ENCODE measurements at regions not wholly inside any gene's neighbourhood (a gene's known extent, or its start where the extent isn't known, plus 50 kb on each side); places are given as distances from the start of the nearest gene placed in this dataset.

DNA sequence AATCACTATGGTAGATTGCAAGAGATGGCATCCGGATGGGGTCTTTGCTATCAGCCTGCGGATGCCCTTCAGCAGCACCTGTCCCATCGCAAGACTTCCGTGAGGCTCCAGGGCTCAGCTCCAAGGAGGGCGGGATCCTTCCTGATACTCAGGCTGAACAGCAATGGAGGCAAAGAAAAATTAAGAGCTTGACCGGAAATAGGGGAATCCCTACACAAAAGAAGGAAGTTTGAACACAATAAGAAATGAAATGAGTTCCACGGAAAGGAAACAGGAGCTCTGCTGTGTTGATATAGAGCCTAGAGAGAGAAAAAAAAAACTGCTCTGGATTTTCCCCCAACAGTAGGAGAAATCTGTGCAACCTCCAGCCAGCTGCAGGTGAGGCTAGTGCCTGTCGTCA lies 91.9 kb downstream of the ARL4C start:
- TF ChIP-seq POLR2AphosphoS5 (IDR thresholded peaks at IDR 0.05) (no peak), CTCF (IDR thresholded peaks at IDR 0.05; ENCODE audit: poor library complexity, severe bottlenecking) (no peak), EZH2 (IDR thresholded peaks at IDR 0.05; ENCODE audit: borderline replicate concordance, insufficient read depth, low read length, poor library complexity, severe bottlenecking) (no peak), TAF1 (IDR thresholded peaks at IDR 0.05; ENCODE audit: low read depth) (no peak), RAD21 (conservative IDR thresholded peaks at IDR 0.05) (no peak), MXI1 (conservative IDR thresholded peaks at IDR 0.05; ENCODE audit: poor library complexity, severe bottlenecking) (no peak), EP300 (conservative IDR thresholded peaks at IDR 0.05; ENCODE audit: poor library complexity, severe bottlenecking) (no peak), SMC3 (conservative IDR thresholded peaks at IDR 0.05; ENCODE audit: poor library complexity) (no peak)
- TF ChIP-seq, protein P1, sequence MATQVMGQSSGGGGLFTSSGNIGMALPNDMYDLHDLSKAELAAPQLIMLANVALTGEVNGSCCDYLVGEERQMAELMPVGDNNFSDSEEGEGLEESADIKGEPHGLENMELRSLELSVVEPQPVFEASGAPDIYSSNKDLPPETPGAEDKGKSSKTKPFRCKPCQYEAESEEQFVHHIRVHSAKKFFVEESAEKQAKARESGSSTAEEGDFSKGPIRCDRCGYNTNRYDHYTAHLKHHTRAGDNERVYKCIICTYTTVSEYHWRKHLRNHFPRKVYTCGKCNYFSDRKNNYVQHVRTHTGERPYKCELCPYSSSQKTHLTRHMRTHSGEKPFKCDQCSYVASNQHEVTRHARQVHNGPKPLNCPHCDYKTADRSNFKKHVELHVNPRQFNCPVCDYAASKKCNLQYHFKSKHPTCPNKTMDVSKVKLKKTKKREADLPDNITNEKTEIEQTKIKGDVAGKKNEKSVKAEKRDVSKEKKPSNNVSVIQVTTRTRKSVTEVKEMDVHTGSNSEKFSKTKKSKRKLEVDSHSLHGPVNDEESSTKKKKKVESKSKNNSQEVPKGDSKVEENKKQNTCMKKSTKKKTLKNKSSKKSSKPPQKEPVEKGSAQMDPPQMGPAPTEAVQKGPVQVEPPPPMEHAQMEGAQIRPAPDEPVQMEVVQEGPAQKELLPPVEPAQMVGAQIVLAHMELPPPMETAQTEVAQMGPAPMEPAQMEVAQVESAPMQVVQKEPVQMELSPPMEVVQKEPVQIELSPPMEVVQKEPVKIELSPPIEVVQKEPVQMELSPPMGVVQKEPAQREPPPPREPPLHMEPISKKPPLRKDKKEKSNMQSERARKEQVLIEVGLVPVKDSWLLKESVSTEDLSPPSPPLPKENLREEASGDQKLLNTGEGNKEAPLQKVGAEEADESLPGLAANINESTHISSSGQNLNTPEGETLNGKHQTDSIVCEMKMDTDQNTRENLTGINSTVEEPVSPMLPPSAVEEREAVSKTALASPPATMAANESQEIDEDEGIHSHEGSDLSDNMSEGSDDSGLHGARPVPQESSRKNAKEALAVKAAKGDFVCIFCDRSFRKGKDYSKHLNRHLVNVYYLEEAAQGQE (IDR thresholded peaks at IDR 0.05; ENCODE audit: borderline replicate concordance), result no peak
- H3K79me2 ChIP-seq (replicated peaks; ENCODE audit: insufficient read depth, low read length), result no peaks in the 10 kb centered on the region
- no peaks in the 10 kb centered on the region for H3K36me3 ChIP-seq (ENCODE audit: insufficient read depth, low read length)
- H3K27ac ChIP-seq (ENCODE audit: low read length), result no peak overlapping the region
- H3K9me3 ChIP-seq (ENCODE audit: low read length), result no peaks in the 10 kb centered on the region
- H3K9me2 ChIP-seq (ENCODE audit: insufficient read depth, low read length), result no peaks in the 10 kb centered on the region
- no peaks in the 10 kb centered on the region for H4K20me1 ChIP-seq (ENCODE audit: insufficient read depth)
- H3K4me3 ChIP-seq (ENCODE audit: low read length), result no peak overlapping the region
- no peak overlapping the region for H3K9ac ChIP-seq (ENCODE audit: low read length)
- no peak overlapping the region for H3K4me2 ChIP-seq (ENCODE audit: low read length)
- H3K27me3 ChIP-seq (ENCODE audit: insufficient read depth, low read depth, low read length), result no peaks in the 10 kb centered on the region
- no peak overlapping the region for H2AFZ ChIP-seq (ENCODE audit: low read depth, low read length)
- H3F3A ChIP-seq (ENCODE audit: insufficient read depth, low read length, poor library complexity, severe bottlenecking), result no peaks in the 10 kb centered on the region

GRCh38 chr2:234403751-234404150 lies 93.1 kb downstream of the ARL4C start:
- H3F3A ChIP-seq (ENCODE audit: insufficient read depth, low read length, poor library complexity, severe bottlenecking), result no peaks in the 10 kb centered on the region
- no peaks in the 10 kb centered on the region for H4K20me1 ChIP-seq (ENCODE audit: insufficient read depth)

More at GRCh38 chr2:234403751-234404150, 93.1 kb downstream of the ARL4C start:
- no peak overlapping the region for H3K4me3 ChIP-seq (ENCODE audit: low read length)
- no peak overlapping the region for H3K9ac ChIP-seq (ENCODE audit: low read length)
- no peak overlapping the region for H3K4me2 ChIP-seq (ENCODE audit: low read length)
- no peak overlapping the region for H3K27ac ChIP-seq (ENCODE audit: low read length)
- H2AFZ ChIP-seq (ENCODE audit: low read depth, low read length), result no peak overlapping the region
- H3K9me3 ChIP-seq (ENCODE audit: low read length), result no peaks in the 10 kb centered on the region
- no peaks in the 10 kb centered on the region for H3K9me2 ChIP-seq (ENCODE audit: insufficient read depth, low read length)
- H3K27me3 ChIP-seq (ENCODE audit: insufficient read depth, low read depth, low read length), result no peaks in the 10 kb centered on the region
- H3K36me3 ChIP-seq (ENCODE audit: insufficient read depth, low read length), result no peaks in the 10 kb centered on the region
- TF ChIP-seq EZH2 (IDR thresholded peaks at IDR 0.05; ENCODE audit: borderline replicate concordance, insufficient read depth, low read length, poor library complexity, severe bottlenecking), result no peak
- TF ChIP-seq RAD21 (conservative IDR thresholded peaks at IDR 0.05), result no peak
- TF ChIP-seq, protein P1 (IDR thresholded peaks at IDR 0.05; ENCODE audit: borderline replicate concordance), result no peak
- TF ChIP-seq POLR2AphosphoS5 (IDR thresholded peaks at IDR 0.05), result no peak
- no peak for TF ChIP-seq CTCF (IDR thresholded peaks at IDR 0.05; ENCODE audit: poor library complexity, severe bottlenecking)
- TF ChIP-seq MXI1 (conservative IDR thresholded peaks at IDR 0.05; ENCODE audit: poor library complexity, severe bottlenecking), result no peak
- H3K79me2 ChIP-seq (replicated peaks; ENCODE audit: insufficient read depth, low read length), result no peaks in the 10 kb centered on the region
